ENCODE measurements at regions not wholly inside any gene's neighbourhood (a gene's known extent, or its start where the extent isn't known, plus 50 kb on each side); places are given as distances from the start of the nearest gene placed in this dataset.

DNA sequence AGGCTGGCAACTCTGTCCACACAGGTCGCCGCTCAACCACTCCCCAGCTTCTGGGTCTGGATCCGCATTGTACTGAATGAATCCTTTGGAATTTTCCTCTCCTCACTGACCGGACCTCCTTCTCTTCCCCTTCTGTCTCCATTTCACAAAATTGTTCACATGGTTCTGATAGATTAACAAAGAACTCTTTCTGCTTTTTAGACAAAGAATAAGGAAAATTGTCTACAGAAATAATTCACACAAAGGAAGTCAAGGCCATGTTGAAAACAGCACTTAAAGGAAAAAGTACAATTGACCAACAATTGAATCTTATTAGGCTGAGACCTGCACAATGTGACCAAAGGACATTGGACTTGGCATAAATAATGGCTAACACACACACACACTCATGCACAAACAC, 73.6 kb upstream of the GLI2 start:
- TF ChIP-seq CTCF (IDR thresholded peaks at IDR 0.05; ENCODE audit: low read depth, low read length, poor library complexity, severe bottlenecking) (no peak), EZH2phosphoT487 (IDR thresholded peaks at IDR 0.05; ENCODE audit: borderline replicate concordance, low read length) (no peak)
